HepG2 (cell line): ENCODE measurements at regions not wholly inside any gene's neighbourhood (a gene's known extent, or its start where the extent isn't known, plus 50 kb on each side); places are given as distances from the start of the nearest gene placed in this dataset.
A peak's percentile ranks its signal among the peaks of the same experiment; 100 is the strongest.

Source experiments
- AGO1 ChIP-seq: fragments of 200-400 bp; formaldehyde crosslinking; IDR thresholded peaks from 2 replicates; pipeline ENCODE4 v1.6.1; 2017; ENCODE audit warnings: mild to moderate bottlenecking, low read depth, low read length, moderate library complexity; ENCODE audit not compliant: poor library complexity, severe bottlenecking
- CREM ChIP-seq, 2 experiments: sonication (generic) in 1 of 2; formaldehyde crosslinking in 1 of 2; IDR thresholded peaks; 2 replicates each; pipeline versions ENCODE4 v1.4.0 to v1.6.1; 2016 to 2020; ENCODE audit warnings: antibody characterized with exemption in 1 of 2, mild to moderate bottlenecking in 1 of 2, missing genetic modification reagents in 1 of 2
- DPF2 ChIP-seq: sonication (generic); formaldehyde crosslinking; IDR thresholded peaks from 2 replicates; pipeline ENCODE4 v1.4.0; 2020; ENCODE audit warnings: mild to moderate bottlenecking, low read depth, missing genetic modification reagents, borderline replicate concordance
- HDAC2 ChIP-seq: sonication (generic); formaldehyde crosslinking; IDR thresholded peaks from 2 replicates; pipeline ENCODE4 v1.4.0; 2020; ENCODE audit warnings: missing genetic modification reagents
- HMG20A ChIP-seq: IDR thresholded peaks from 2 replicates; pipeline ENCODE4 v1.6.1; 2016; ENCODE audit warnings: borderline replicate concordance
- HNF4A ChIP-seq: sonication (generic); formaldehyde crosslinking; IDR thresholded peaks from 2 replicates; pipeline ENCODE4 v1.4.0; 2020; ENCODE audit warnings: missing genetic modification reagents
- HNF4G ChIP-seq, 2 experiments: sonication (generic) in 1 of 2; formaldehyde crosslinking in 1 of 2; IDR thresholded peaks; 2 replicates each; pipeline versions ENCODE4 v1.4.0 to v1.6.1; 2011 to 2020; ENCODE audit warnings: borderline replicate concordance in 2 of 2, low read depth in 2 of 2, mild to moderate bottlenecking in 2 of 2, low read length in 1 of 2, missing genetic modification reagents in 1 of 2, moderate library complexity in 1 of 2
- KDM5A ChIP-seq: fragments of 200-600 bp; sonication (generic); IDR thresholded peaks from 2 replicates; pipeline ENCODE4 v1.7.0; 2018; ENCODE audit warnings: antibody characterized with exemption, mild to moderate bottlenecking, low read length, borderline replicate concordance
- MED1 ChIP-seq: sonication (generic); formaldehyde crosslinking; IDR thresholded peaks from 2 replicates; pipeline ENCODE4 v1.4.0; 2020; ENCODE audit warnings: missing genetic modification reagents
- MED13 ChIP-seq: sonication (generic); formaldehyde crosslinking; IDR thresholded peaks from 2 replicates; pipeline ENCODE4 v1.5.0; 2020; ENCODE audit warnings: missing genetic modification reagents
- ONECUT2 ChIP-seq: sonication (generic); formaldehyde crosslinking; IDR thresholded peaks from 2 replicates; pipeline ENCODE4 v1.4.0; 2020; ENCODE audit warnings: missing genetic modification reagents
- RFX3 ChIP-seq: IDR thresholded peaks from 2 replicates; pipeline ENCODE4 v1.6.1; 2016; ENCODE audit warnings: missing biosample characterization, missing genetic modification reagents
- RXRA ChIP-seq: sonication (generic); formaldehyde crosslinking; IDR thresholded peaks from 2 replicates; pipeline ENCODE4 v1.5.1; 2020; ENCODE audit warnings: missing genetic modification reagents
- SKI ChIP-seq: fragments of 450-650 bp; IDR thresholded peaks from one replicate; pipeline ENCODE4 v1.6.1; 2018; ENCODE audit warnings: mild to moderate bottlenecking; ENCODE audit not compliant: partially characterized antibody
- SMARCE1 ChIP-seq: fragments of 450-650 bp; IDR thresholded peaks from 2 replicates; pipeline ENCODE4 v1.6.1; 2017; ENCODE audit warnings: borderline replicate concordance
- SRSF4 ChIP-seq: fragments of 200-400 bp; formaldehyde crosslinking; IDR thresholded peaks from one replicate; pipeline ENCODE4 v1.6.1; 2018; ENCODE audit warnings: mild to moderate bottlenecking, low read depth, low read length, moderate library complexity; ENCODE audit not compliant: poor library complexity, severe bottlenecking
- ZNF256 ChIP-seq: sonication (generic); formaldehyde crosslinking; conservative IDR thresholded peaks from 2 replicates; pipeline ENCODE4 v1.4.0; 2020; ENCODE audit warnings: missing genetic modification reagents
- ZNF264 ChIP-seq: sonication (generic); formaldehyde crosslinking; IDR thresholded peaks from 2 replicates; pipeline ENCODE4 v1.4.0; 2020; ENCODE audit warnings: missing genetic modification reagents
- ZNF557 ChIP-seq: sonication (generic); formaldehyde crosslinking; IDR thresholded peaks from 2 replicates; pipeline ENCODE4 v1.4.0; 2020; ENCODE audit warnings: missing genetic modification reagents
- ZNF678 ChIP-seq: sonication (generic); formaldehyde crosslinking; IDR thresholded peaks from 2 replicates; pipeline ENCODE4 v1.4.0; 2020; ENCODE audit warnings: mild to moderate bottlenecking, missing genetic modification reagents
- TF ChIP-seq, protein P1 (sequence below): sonication (generic); formaldehyde crosslinking; IDR thresholded peaks from 2 replicates; pipeline ENCODE4 v1.5.1; 2020; ENCODE audit warnings: missing genetic modification reagents, mild to moderate bottlenecking, borderline replicate concordance
- TF ChIP-seq, protein P2 (sequence below): sonication (generic); formaldehyde crosslinking; IDR thresholded peaks from 2 replicates; pipeline ENCODE4 v1.4.0; 2020; ENCODE audit warnings: low read depth, mild to moderate bottlenecking, missing genetic modification reagents
- TF ChIP-seq, protein P3 (sequence below): sonication (generic); formaldehyde crosslinking; IDR thresholded peaks from 2 replicates; pipeline ENCODE4 v1.4.0; 2020; ENCODE audit warnings: missing genetic modification reagents
- TF ChIP-seq, protein P4 (sequence below): sonication (generic); formaldehyde crosslinking; IDR thresholded peaks from 2 replicates; pipeline ENCODE4 v1.8.1; 2023; ENCODE audit warnings: missing genetic modification reagents, inconsistent platforms, borderline replicate concordance

DNA sequence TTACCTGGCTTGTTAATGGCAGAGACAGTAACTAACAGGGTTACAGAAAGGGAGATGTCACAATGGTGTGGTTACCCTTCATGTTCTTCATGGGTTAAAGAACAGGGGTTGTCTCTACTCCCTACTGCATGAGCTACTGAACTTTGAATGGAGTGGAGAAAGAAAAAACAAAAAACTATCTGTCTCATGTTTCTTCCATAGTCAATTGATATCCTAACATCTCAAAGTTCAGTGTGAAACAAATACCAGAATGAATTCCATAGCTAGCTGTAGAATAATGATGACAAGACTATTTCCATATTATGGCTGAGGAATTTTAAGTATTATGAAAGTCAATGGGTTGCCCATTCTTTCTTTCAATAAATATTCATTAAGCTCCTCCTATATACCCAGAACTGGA, 161.3 kb upstream of the LPP start (continued):
- TF ChIP-seq SMARCE1 (no peak), MED13 (CRISPR knock-in tag) (no peak), CREM (IDR thresholded peaks at IDR 0.05) (peak; percentile 47; the same call in 1 of the 2 replicates), CREM (CRISPR knock-in tag; IDR thresholded peaks at IDR 0.05) (no peak), ZNF557 (CRISPR knock-in tag) (no peak), RFX3 (no peak), DPF2 (peak; percentile 58; the same call in 1 of the 2 replicates), MED1 (CRISPR knock-in tag) (peak; percentile 50), RXRA (CRISPR knock-in tag) (no peak), HMG20A (CRISPR knock-in tag) (peak; percentile 63; the same call in 1 of the 2 replicates), ZNF264 (CRISPR knock-in tag) (peak; percentile 38; the same call in 1 of the 2 replicates), HNF4A (CRISPR knock-in tag) (peak; percentile 86), KDM5A (no peak), ZNF256 (CRISPR knock-in tag) (no peak), AGO1 (no peak), HDAC2 (CRISPR knock-in tag) (0 out of 2 replicates have a peak, but pooled peaks have one; percentile 25), ZNF678 (no peak), ONECUT2 (CRISPR knock-in tag) (no peak), HNF4G (IDR thresholded peaks at IDR 0.05; ENCODE audit: borderline replicate concordance, low read depth, low read length) (peak; percentile 71), HNF4G (CRISPR knock-in tag; IDR thresholded peaks at IDR 0.05; ENCODE audit: borderline replicate concordance, low read depth) (no peak), SKI (peak; percentile 34), SRSF4 (no peak)
- TF ChIP-seq, protein P1, sequence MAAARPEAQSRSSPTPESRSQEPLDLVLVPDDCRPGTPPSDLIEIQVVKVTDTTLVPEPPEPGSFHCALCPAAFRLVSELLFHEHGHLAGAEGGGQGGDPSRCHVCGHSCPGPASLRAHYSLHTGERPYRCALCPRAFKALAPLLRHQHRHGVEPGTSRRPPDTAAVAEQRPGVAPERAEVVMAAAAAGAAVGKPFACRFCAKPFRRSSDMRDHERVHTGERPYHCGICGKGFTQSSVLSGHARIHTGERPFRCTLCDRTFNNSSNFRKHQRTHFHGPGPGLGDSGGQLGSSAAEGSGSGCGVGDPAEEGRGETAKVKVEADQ (CRISPR knock-in tag): no peak
- TF ChIP-seq, protein P2, sequence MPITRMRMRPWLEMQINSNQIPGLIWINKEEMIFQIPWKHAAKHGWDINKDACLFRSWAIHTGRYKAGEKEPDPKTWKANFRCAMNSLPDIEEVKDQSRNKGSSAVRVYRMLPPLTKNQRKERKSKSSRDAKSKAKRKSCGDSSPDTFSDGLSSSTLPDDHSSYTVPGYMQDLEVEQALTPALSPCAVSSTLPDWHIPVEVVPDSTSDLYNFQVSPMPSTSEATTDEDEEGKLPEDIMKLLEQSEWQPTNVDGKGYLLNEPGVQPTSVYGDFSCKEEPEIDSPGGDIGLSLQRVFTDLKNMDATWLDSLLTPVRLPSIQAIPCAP: no peak
- TF ChIP-seq, protein P3, sequence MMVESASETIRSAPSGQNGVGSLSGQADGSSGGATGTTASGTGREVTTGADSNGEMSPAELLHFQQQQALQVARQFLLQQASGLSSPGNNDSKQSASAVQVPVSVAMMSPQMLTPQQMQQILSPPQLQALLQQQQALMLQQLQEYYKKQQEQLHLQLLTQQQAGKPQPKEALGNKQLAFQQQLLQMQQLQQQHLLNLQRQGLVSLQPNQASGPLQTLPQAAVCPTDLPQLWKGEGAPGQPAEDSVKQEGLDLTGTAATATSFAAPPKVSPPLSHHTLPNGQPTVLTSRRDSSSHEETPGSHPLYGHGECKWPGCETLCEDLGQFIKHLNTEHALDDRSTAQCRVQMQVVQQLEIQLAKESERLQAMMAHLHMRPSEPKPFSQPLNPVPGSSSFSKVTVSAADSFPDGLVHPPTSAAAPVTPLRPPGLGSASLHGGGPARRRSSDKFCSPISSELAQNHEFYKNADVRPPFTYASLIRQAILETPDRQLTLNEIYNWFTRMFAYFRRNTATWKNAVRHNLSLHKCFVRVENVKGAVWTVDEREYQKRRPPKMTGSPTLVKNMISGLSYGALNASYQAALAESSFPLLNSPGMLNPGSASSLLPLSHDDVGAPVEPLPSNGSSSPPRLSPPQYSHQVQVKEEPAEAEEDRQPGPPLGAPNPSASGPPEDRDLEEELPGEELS (CRISPR knock-in tag): peak; percentile 46; the same call in 1 of the 2 replicates
- TF ChIP-seq, protein P4, sequence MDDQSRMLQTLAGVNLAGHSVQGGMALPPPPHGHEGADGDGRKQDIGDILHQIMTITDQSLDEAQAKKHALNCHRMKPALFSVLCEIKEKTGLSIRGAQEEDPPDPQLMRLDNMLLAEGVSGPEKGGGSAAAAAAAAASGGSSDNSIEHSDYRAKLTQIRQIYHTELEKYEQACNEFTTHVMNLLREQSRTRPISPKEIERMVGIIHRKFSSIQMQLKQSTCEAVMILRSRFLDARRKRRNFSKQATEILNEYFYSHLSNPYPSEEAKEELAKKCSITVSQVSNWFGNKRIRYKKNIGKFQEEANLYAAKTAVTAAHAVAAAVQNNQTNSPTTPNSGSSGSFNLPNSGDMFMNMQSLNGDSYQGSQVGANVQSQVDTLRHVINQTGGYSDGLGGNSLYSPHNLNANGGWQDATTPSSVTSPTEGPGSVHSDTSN (CRISPR knock-in tag): no peak
